ENCODE measurements at regions not wholly inside any gene's neighbourhood (a gene's known extent, or its start where the extent isn't known, plus 50 kb on each side); places are given as distances from the start of the nearest gene placed in this dataset.

DNA sequence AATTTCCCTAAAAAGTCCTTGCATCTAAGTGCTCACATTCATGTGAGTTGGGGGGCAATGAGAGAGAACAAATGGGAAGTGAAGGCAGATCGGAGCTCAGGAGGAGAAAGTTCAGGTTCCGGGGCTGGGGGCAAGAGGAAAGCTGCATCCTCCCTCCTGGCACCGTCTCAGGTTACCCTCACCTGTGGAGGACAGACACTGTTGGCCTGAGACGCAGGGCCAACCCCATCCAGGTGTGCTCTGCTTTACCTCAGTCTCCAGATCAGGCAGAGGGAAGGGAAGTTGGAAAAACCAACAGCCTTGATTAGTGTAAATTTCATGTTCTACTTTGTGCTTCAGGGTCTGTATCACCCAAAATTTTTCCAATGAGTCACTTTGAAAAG lies 146.9 kb downstream of the TRIM29 start:
- no peaks in the 10 kb centered on the region for H3K27me3 ChIP-seq (ENCODE audit: control insufficient read depth in 1 of 2, insufficient read depth in 2 of 2, low read length in 2 of 2)
- no peaks in the 10 kb centered on the region for H3K9me3 ChIP-seq (ENCODE audit: control insufficient read depth in 2 of 2, insufficient read depth in 1 of 2, low read depth in 1 of 2, low read length in 1 of 2)
- WGBS, 2 donors, result 86 to 88% methylated on average over 4 of the region's 4 CpGs
- peaks cover 8 to 27% of the 10 kb centered on the region in 2 donors for H3K4me1 ChIP-seq (ENCODE audit: control insufficient read depth in 2 of 2, insufficient read depth in 2 of 2, low read length in 1 of 2)
- no peak overlapping the region for H3K4me3 ChIP-seq (ENCODE audit: low read depth in 1 of 2, low read length in 2 of 2)
- H3K27ac ChIP-seq (ENCODE audit: low read depth in 2 of 2, low read length in 1 of 2), result no peak overlapping the region
- no peaks in the 10 kb centered on the region for H3K36me3 ChIP-seq (ENCODE audit: control insufficient read depth in 2 of 2, insufficient read depth in 2 of 2, low read length in 1 of 2)

DNA sequence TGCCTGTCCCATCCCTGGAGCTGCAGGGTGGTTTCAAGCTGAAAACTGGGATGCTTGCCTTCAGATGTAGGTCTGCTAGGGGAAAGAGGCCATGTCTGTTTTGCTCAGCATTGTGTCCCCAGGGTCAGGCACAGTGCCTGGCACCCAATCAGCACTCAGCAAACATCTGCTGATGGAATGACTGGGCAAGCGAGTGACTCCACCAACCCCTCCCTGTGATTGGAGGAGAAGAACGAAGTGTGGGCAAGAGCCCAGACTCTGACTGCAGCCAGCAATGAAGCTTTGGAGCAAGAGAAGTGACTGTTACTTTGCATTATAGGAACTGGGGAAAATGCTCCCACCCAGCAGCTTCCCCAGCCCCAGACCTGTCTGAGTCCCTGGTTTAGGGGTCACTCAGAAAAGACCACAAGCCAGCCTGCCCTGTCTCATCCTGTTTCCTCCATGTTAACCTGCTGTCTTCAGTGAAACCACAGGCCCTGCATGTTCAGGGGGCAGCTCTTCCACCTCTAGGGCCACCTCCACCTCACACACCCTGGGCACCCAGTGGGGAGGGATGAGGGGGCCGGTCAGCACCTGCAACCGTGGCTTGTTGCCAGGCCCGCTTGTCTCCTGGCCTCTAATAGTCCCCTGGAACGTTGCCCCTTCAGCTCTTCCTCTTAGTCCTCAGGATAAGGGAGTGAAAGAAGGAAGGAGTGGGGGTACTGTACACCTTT lies 147.4 kb downstream of the TRIM29 start:
- Histone ChIP-seq H3K36me3 (ENCODE audit: control insufficient read depth in 2 of 2, insufficient read depth in 2 of 2, low read length in 1 of 2) (no peaks in the 10 kb centered on the region), H3K27ac (ENCODE audit: low read depth in 2 of 2, low read length in 1 of 2) (no peak overlapping the region), H3K4me3 (ENCODE audit: low read depth in 1 of 2, low read length in 2 of 2) (no peak overlapping the region), H3K4me1 (ENCODE audit: control insufficient read depth in 2 of 2, insufficient read depth in 2 of 2, low read length in 1 of 2) (peaks cover 7 to 27% of the 10 kb centered on the region in 2 donors), H3K27me3 (ENCODE audit: control insufficient read depth in 1 of 2, insufficient read depth in 2 of 2, low read length in 2 of 2) (no peaks in the 10 kb centered on the region), H3K9me3 (ENCODE audit: control insufficient read depth in 2 of 2, insufficient read depth in 1 of 2, low read depth in 1 of 2, low read length in 1 of 2) (no peaks in the 10 kb centered on the region)
- 40 to 44% methylated on average over 6 of the region's 6 CpGs for WGBS, 2 donors

DNA sequence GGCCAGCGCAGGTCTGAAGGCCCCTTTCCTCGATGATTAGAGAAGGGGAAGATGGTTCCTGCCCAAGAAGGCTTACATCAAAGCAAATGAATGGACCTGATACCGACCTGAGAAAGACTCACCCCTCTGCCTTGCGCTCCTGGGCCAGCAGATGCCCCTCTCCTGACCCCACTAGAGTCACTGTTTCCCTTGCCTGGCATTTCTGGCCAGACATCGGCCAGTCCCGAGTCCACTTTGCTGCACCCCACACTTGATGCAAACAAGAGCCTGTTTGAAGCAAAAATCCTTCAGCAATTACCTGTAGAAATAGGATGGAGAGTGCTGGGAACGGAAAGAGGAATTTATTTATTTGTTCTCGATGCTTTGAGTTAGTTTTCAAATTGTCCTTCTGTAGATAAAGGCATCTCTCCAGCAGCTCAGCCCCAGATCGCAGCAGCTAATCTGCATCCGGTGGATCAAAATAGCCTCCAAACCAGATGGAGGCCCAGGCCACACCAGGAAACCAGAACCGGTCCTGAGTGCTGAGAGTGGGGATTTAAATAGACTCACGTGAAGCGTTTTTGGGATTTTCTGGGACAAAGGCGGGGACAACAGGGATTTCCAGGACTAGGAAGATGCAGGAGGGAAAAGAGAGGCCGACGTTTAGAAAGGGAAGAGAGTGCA lies 148.6 kb downstream of the TRIM29 start:
- no peaks in the 10 kb centered on the region for H3K36me3 ChIP-seq (ENCODE audit: control insufficient read depth in 2 of 2, insufficient read depth in 2 of 2, low read length in 1 of 2)
- 76 to 78% methylated on average over 16 of the region's 16 CpGs for WGBS, 2 donors
- H3K27me3 ChIP-seq (ENCODE audit: control insufficient read depth in 1 of 2, insufficient read depth in 2 of 2, low read length in 2 of 2), result no peaks in the 10 kb centered on the region
- H3K4me3 ChIP-seq (ENCODE audit: low read depth in 1 of 2, low read length in 2 of 2), result no peak overlapping the region
- H3K4me1 ChIP-seq (ENCODE audit: control insufficient read depth in 2 of 2, insufficient read depth in 2 of 2, low read length in 1 of 2), result peaks cover 6 to 22% of the 10 kb centered on the region in 2 donors
- no peaks in the 10 kb centered on the region for H3K9me3 ChIP-seq (ENCODE audit: control insufficient read depth in 2 of 2, insufficient read depth in 1 of 2, low read depth in 1 of 2, low read length in 1 of 2)
- H3K27ac ChIP-seq (ENCODE audit: low read depth in 2 of 2, low read length in 1 of 2), result no peak overlapping the region

DNA sequence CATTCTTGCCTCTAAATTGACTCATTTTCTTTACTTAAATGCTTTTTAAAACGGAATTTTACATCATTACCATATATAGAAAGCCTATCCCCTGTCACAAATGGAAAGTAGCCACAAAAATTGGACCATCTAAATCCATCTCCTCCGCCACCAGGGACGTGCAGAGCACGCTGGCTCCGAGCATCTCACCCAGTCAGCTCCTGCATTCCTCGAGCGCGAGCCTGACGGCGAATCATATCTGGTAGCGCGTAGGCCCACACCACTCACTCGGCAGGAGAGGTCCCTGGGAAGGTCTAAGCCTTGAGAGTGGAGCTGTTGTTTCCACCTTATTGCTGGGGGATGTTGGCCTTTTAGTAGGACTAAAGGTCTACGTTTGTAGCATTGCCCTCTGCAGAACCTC lies 152.4 kb downstream of the TRIM29 start:
- H3K27me3 ChIP-seq (ENCODE audit: control insufficient read depth in 1 of 2, insufficient read depth in 2 of 2, low read length in 2 of 2), result no peaks in the 10 kb centered on the region
- H3K9me3 ChIP-seq (ENCODE audit: control insufficient read depth in 2 of 2, insufficient read depth in 1 of 2, low read depth in 1 of 2, low read length in 1 of 2), result no peaks in the 10 kb centered on the region
- H3K4me3 ChIP-seq (ENCODE audit: low read depth in 1 of 2, low read length in 2 of 2), result no peak overlapping the region
- peaks cover under 1 to 11% of the 10 kb centered on the region in 2 donors for H3K4me1 ChIP-seq (ENCODE audit: control insufficient read depth in 2 of 2, insufficient read depth in 2 of 2, low read length in 1 of 2)
- no peak overlapping the region for H3K27ac ChIP-seq (ENCODE audit: low read depth in 2 of 2, low read length in 1 of 2)
- no peaks in the 10 kb centered on the region for H3K36me3 ChIP-seq (ENCODE audit: control insufficient read depth in 2 of 2, insufficient read depth in 2 of 2, low read length in 1 of 2)
- WGBS, 2 donors, result 89 to 91% methylated on average over 14 of the region's 14 CpGs

DNA sequence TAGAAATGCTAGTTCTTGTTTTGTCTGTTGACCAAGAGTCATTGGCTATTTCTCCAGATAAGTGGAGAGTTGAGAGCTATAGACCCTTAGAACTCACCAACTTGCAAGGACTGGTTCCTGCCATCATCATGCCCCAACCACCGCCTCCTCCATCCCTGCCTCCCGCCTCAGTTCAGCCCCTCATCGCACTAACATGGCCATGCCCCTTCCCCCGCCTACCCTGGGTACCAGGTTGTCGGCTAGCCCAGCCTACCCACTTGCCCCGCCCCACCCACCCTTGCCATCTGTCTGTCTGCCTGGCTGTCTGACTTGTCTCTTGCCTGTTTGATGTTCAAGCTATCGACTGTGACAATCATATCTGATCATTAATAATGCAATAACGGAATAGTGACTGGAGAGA lies 154.1 kb downstream of the TRIM29 start:
- Histone ChIP-seq H3K27me3 (ENCODE audit: control insufficient read depth in 1 of 2, insufficient read depth in 2 of 2, low read length in 2 of 2) (no peaks in the 10 kb centered on the region), H3K36me3 (ENCODE audit: control insufficient read depth in 2 of 2, insufficient read depth in 2 of 2, low read length in 1 of 2) (no peaks in the 10 kb centered on the region), H3K4me1 (ENCODE audit: control insufficient read depth in 2 of 2, insufficient read depth in 2 of 2, low read length in 1 of 2) (peaks cover 0 to 9% of the 10 kb centered on the region in 2 donors), H3K27ac (ENCODE audit: low read depth in 2 of 2, low read length in 1 of 2) (no peak overlapping the region), H3K9me3 (ENCODE audit: control insufficient read depth in 2 of 2, insufficient read depth in 1 of 2, low read depth in 1 of 2, low read length in 1 of 2) (no peaks in the 10 kb centered on the region), H3K4me3 (ENCODE audit: low read depth in 1 of 2, low read length in 2 of 2) (no peak overlapping the region)
- WGBS, 2 donors, result 90 to 94% methylated on average over 8 of the region's 8 CpGs

DNA sequence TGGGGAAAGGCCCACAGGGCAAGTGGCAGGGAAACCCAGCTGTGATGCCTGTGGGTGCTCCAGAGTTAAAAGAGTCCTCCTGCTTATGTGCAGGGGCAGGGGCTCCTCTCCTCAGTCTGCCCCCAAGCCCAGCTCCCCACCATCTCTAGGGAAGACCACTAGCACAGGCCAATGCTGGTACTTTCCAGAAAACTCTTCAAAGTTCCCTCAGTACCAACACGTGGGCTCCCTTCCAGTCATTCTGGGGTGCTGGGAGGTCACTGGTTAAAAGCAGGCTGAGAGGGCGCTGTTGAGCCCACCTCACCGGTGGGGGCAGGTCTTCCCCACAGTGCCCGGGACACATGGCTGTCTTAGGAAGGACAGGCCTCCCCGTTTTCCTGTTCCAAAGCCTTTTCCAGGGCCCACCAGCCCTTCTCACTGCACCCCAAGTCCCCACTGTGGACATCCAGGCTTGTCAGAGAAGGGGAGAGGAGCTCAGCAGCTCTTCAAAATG lies 154.6 kb downstream of the TRIM29 start:
- Histone ChIP-seq H3K4me1 (ENCODE audit: control insufficient read depth in 2 of 2, insufficient read depth in 2 of 2, low read length in 1 of 2) (peaks cover 0 to 9% of the 10 kb centered on the region in 2 donors), H3K27me3 (ENCODE audit: control insufficient read depth in 1 of 2, insufficient read depth in 2 of 2, low read length in 2 of 2) (no peaks in the 10 kb centered on the region), H3K36me3 (ENCODE audit: control insufficient read depth in 2 of 2, insufficient read depth in 2 of 2, low read length in 1 of 2) (no peaks in the 10 kb centered on the region), H3K27ac (ENCODE audit: low read depth in 2 of 2, low read length in 1 of 2) (no peak overlapping the region), H3K9me3 (ENCODE audit: control insufficient read depth in 2 of 2, insufficient read depth in 1 of 2, low read depth in 1 of 2, low read length in 1 of 2) (no peaks in the 10 kb centered on the region), H3K4me3 (ENCODE audit: low read depth in 1 of 2, low read length in 2 of 2) (no peak overlapping the region)
- WGBS, 2 donors, result 55 to 66% methylated on average over 5 of the region's 5 CpGs

DNA sequence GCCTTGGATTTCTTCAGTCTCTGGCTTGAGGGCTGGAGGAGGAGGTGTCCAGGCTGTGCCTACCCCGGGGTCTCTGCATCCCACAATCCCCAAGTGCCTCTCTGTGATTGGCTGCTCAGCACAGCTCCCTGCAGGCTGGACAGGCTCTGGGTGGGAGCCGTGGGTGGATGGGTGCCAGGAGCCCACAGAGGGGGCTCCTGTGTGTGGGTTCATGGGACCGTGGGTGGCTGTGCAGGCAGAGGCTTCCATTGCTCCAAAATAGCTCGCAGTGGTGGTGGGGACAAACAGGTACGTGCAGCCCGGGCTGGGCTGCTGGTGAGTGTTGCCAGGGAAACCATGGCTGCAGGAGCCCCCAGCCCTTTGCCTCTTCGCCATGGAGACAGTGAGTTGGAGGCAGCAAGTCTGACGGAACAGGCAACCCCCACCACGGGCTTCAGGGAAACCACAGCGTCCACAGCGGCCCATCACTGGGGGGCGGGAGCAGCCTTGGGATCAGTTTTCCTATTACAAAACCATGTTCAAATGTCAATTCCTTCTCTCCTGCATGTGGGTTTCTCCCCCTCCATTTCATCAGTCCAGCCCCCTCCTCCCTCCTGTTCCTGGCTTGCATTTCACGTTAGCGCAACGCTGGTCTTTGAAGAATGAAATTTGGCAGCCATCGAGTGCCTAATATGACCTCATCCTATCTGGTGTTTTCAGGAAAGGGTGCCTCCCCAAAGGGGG lies 155.2 kb downstream of the TRIM29 start:
- no peaks in the 10 kb centered on the region for H3K9me3 ChIP-seq (ENCODE audit: control insufficient read depth in 2 of 2, insufficient read depth in 1 of 2, low read depth in 1 of 2, low read length in 1 of 2)
- no peaks in the 10 kb centered on the region for H3K36me3 ChIP-seq (ENCODE audit: control insufficient read depth in 2 of 2, insufficient read depth in 2 of 2, low read length in 1 of 2)
- no peak overlapping the region for H3K4me3 ChIP-seq (ENCODE audit: low read depth in 1 of 2, low read length in 2 of 2)
- WGBS, 2 donors, result 58 to 62% methylated on average over 16 of the region's 16 CpGs
- H3K4me1 ChIP-seq (ENCODE audit: control insufficient read depth in 2 of 2, insufficient read depth in 2 of 2, low read length in 1 of 2), result peaks cover 0 to 9% of the 10 kb centered on the region in 2 donors
- no peak overlapping the region for H3K27ac ChIP-seq (ENCODE audit: low read depth in 2 of 2, low read length in 1 of 2)
- H3K27me3 ChIP-seq (ENCODE audit: control insufficient read depth in 1 of 2, insufficient read depth in 2 of 2, low read length in 2 of 2), result no peaks in the 10 kb centered on the region

DNA sequence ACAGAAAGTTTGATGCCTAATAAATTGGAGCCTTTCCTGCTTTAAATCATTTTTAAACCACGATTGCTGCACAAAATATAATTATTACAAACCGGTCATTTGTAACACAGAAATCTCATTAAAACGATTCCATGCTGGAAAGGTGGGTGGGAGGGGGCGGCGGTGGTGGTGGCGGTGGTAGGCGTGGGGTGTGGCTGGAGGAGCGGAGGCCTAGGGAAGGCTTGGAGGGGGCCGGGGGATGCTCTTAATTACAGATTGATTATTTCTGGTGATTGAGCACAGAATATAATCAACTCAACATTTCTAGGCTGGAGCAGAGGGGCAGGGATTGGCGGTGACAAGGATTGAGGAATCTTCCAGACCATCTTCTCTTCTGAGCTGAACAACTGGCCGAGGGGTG lies 157.5 kb downstream of the TRIM29 start:
- Histone ChIP-seq H3K9me3 (ENCODE audit: control insufficient read depth in 2 of 2, insufficient read depth in 1 of 2, low read depth in 1 of 2, low read length in 1 of 2) (no peaks in the 10 kb centered on the region), H3K27ac (ENCODE audit: low read depth in 2 of 2, low read length in 1 of 2) (no peak overlapping the region), H3K36me3 (ENCODE audit: control insufficient read depth in 2 of 2, insufficient read depth in 2 of 2, low read length in 1 of 2) (no peaks in the 10 kb centered on the region), H3K27me3 (ENCODE audit: control insufficient read depth in 1 of 2, insufficient read depth in 2 of 2, low read length in 2 of 2) (no peaks in the 10 kb centered on the region), H3K4me3 (ENCODE audit: low read depth in 1 of 2, low read length in 2 of 2) (no peak overlapping the region), H3K4me1 (ENCODE audit: control insufficient read depth in 2 of 2, insufficient read depth in 2 of 2, low read length in 1 of 2) (peaks cover 0 to 13% of the 10 kb centered on the region in 2 donors)
- 67 to 75% methylated on average over 11 of the region's 11 CpGs for WGBS, 2 donors

DNA sequence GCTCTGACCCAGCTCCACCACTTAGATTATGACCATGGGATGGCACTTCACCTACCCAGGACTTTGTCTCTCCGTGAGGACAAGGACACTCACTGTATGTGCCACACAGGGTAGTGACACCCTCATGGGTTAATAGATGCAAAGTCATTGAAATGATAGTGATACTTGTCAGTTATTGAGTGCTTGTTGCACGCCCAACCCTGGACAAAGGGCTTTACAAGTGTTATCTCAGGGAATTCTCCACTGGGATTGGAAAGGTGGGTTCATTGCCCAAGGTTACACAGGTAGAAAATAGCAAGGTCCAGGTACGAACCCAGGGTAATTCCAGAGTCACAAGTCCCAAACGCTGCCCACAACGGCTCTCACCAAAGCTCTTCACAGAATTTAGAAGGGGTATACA lies 158.2 kb downstream of the TRIM29 start:
- 57 to 82% methylated on average over 5 of the region's 5 CpGs for WGBS, 2 donors
- no peaks in the 10 kb centered on the region for H3K27me3 ChIP-seq (ENCODE audit: control insufficient read depth in 1 of 2, insufficient read depth in 2 of 2, low read length in 2 of 2)
- no peak overlapping the region for H3K4me3 ChIP-seq (ENCODE audit: low read depth in 1 of 2, low read length in 2 of 2)

More for the DNA sequence above, 158.2 kb downstream of the TRIM29 start:
- H3K9me3 ChIP-seq (ENCODE audit: control insufficient read depth in 2 of 2, insufficient read depth in 1 of 2, low read depth in 1 of 2, low read length in 1 of 2), result no peaks in the 10 kb centered on the region
- H3K4me1 ChIP-seq (ENCODE audit: control insufficient read depth in 2 of 2, insufficient read depth in 2 of 2, low read length in 1 of 2), result peaks cover 0 to 13% of the 10 kb centered on the region in 2 donors
- H3K36me3 ChIP-seq (ENCODE audit: control insufficient read depth in 2 of 2, insufficient read depth in 2 of 2, low read length in 1 of 2), result no peaks in the 10 kb centered on the region
- no peak overlapping the region for H3K27ac ChIP-seq (ENCODE audit: low read depth in 2 of 2, low read length in 1 of 2)
